H9 (cell line): ENCODE measurements at regions not wholly inside any gene's neighbourhood (a gene's known extent, or its start where the extent isn't known, plus 50 kb on each side); places are given as distances from the start of the nearest gene placed in this dataset.

ENCODE experiments used
- DNase-seq: peaks from one replicate; pipeline ENCODE4 v3.0.0-alpha.2; 2017
- H2AFZ ChIP-seq: one replicate; pipeline ENCODE4 v1.6.1; 2013; ENCODE audit warnings: mild to moderate bottlenecking, low read length, control low read depth, moderate library complexity
- H2AK5ac ChIP-seq: 2 replicates; pipeline ENCODE4 v1.6.1; 2013; ENCODE audit warnings: low read length, control low read depth, mixed read lengths; ENCODE audit not compliant: insufficient read length
- H2BK120ac ChIP-seq: one replicate; pipeline ENCODE4 v1.6.1; 2013; ENCODE audit warnings: low read depth, mild to moderate bottlenecking, low read length, control low read depth, inconsistent platforms; ENCODE audit not compliant: poor library complexity, severe bottlenecking
- H2BK12ac ChIP-seq: 2 replicates; pipeline ENCODE4 v1.6.1; 2013; ENCODE audit warnings: low read length, control low read depth, mixed read lengths, low read depth; ENCODE audit not compliant: insufficient read length
- H2BK15ac ChIP-seq: 2 replicates; pipeline ENCODE4 v1.6.1; 2013; ENCODE audit warnings: low read depth, low read length, control low read depth
- H2BK20ac ChIP-seq: one replicate; pipeline ENCODE4 v1.6.1; 2013; ENCODE audit warnings: low read depth, mild to moderate bottlenecking, low read length, control low read depth, inconsistent platforms; ENCODE audit not compliant: poor library complexity, severe bottlenecking
- H2BK5ac ChIP-seq: 2 replicates; pipeline ENCODE4 v1.6.1; 2013; ENCODE audit warnings: low read length, control low read depth, mixed read lengths; ENCODE audit not compliant: insufficient read length
- H3K14ac ChIP-seq: 2 replicates; pipeline ENCODE4 v1.6.1; 2013; ENCODE audit warnings: low read length, control low read depth; ENCODE audit not compliant: insufficient read depth
- H3K18ac ChIP-seq: 2 replicates; pipeline ENCODE4 v1.6.1; 2013; ENCODE audit warnings: low read depth, mild to moderate bottlenecking, mixed read lengths, low read length, control low read depth; ENCODE audit not compliant: insufficient read length
- H3K23ac ChIP-seq: 2 replicates; pipeline ENCODE4 v1.6.1; 2013; ENCODE audit warnings: low read length, control low read depth, mixed read lengths, low read depth; ENCODE audit not compliant: insufficient read length
- H3K23me2 ChIP-seq: 2 replicates; pipeline ENCODE4 v1.6.1; 2013; ENCODE audit warnings: low read depth, mild to moderate bottlenecking, mixed read lengths, low read length, control low read depth; ENCODE audit not compliant: insufficient read length, poor library complexity, severe bottlenecking
- H3K27ac ChIP-seq: 2 replicates; pipeline ENCODE4 v1.5.1; 2013; ENCODE audit warnings: low read length, control low read depth, mixed read lengths, low read depth; ENCODE audit not compliant: insufficient read length
- H3K27me3 ChIP-seq: 2 replicates; pipeline ENCODE4 v1.6.1; 2013; ENCODE audit warnings: low read length, control low read depth, inconsistent platforms; ENCODE audit not compliant: insufficient read depth
- H3K4ac ChIP-seq: 2 replicates; pipeline ENCODE4 v1.6.1; 2013; ENCODE audit warnings: low read depth, mild to moderate bottlenecking, control low read depth, inconsistent platforms, low read length, moderate library complexity
- H3K4me1 ChIP-seq: 2 replicates; pipeline ENCODE4 v1.6.1; 2013; ENCODE audit warnings: low read length, control low read depth, inconsistent platforms; ENCODE audit not compliant: insufficient read depth
- H3K4me2 ChIP-seq: 2 replicates; pipeline ENCODE4 v1.6.1; 2013; ENCODE audit warnings: low read length, control low read depth, mixed read lengths; ENCODE audit not compliant: insufficient read length, insufficient read depth
- H3K56ac ChIP-seq: 2 replicates; pipeline ENCODE4 v1.6.1; 2013; ENCODE audit warnings: low read depth, mild to moderate bottlenecking, mixed read lengths, low read length, control low read depth; ENCODE audit not compliant: insufficient read length
- H3K79me1 ChIP-seq: 2 replicates; pipeline ENCODE4 v1.6.1; 2013; ENCODE audit warnings: low read depth, mild to moderate bottlenecking, moderate library complexity, low read length, control low read depth, inconsistent platforms; ENCODE audit not compliant: insufficient read depth, poor library complexity, severe bottlenecking
- H3K79me2 ChIP-seq: 2 replicates; pipeline ENCODE4 v1.6.1; 2013; ENCODE audit warnings: low read length, control low read depth, inconsistent platforms; ENCODE audit not compliant: insufficient read depth
- H3K9ac ChIP-seq: 2 replicates; pipeline ENCODE4 v1.6.1; 2013; ENCODE audit warnings: low read length, control low read depth, mixed read lengths; ENCODE audit not compliant: insufficient read length; ENCODE audit errors: extremely low read depth
- H3K9me3 ChIP-seq: one replicate; pipeline ENCODE4 v1.6.1; 2013; ENCODE audit warnings: low read depth, low read length, inconsistent platforms; ENCODE audit not compliant: control insufficient read depth
- H3T11ph ChIP-seq: one replicate; pipeline ENCODE4 v1.6.1; 2013; ENCODE audit warnings: mild to moderate bottlenecking, low read length, control low read depth, inconsistent platforms
- H4K20me1 ChIP-seq: one replicate; pipeline ENCODE4 v1.6.1; 2013; ENCODE audit not compliant: control insufficient read depth, insufficient read length, insufficient read depth
- H4K5ac ChIP-seq: 2 replicates; pipeline ENCODE4 v1.6.1; 2013; ENCODE audit warnings: low read depth, mild to moderate bottlenecking, mixed read lengths, low read length, control low read depth; ENCODE audit not compliant: insufficient read length
- H4K8ac ChIP-seq: replicated peaks from 2 replicates; pipeline ENCODE4 v1.6.1; 2013; ENCODE audit warnings: low read length, control low read depth, mixed read lengths, low read depth; ENCODE audit not compliant: insufficient read length
- H4K91ac ChIP-seq: 2 replicates; pipeline ENCODE4 v1.6.1; 2013; ENCODE audit warnings: low read depth, mild to moderate bottlenecking, moderate library complexity, mixed read lengths, low read length, control low read depth; ENCODE audit not compliant: insufficient read length
- H3K27ac Mint-ChIP-seq, 3 experiments: 2 replicates in 2 of 3; 3 replicates in 1 of 3; pipeline ENCODE4 v1.8.0; 2020 to 2021; ENCODE audit warnings: mixed read lengths in 3 of 3, mild to moderate bottlenecking in 1 of 3, moderate library complexity in 1 of 3
- H3K27me3 Mint-ChIP-seq: 2 replicates; pipeline ENCODE4 v1.8.0; 2021; ENCODE audit warnings: low read depth, mild to moderate bottlenecking, moderate library complexity, mixed read lengths
- H3K36me3 Mint-ChIP-seq, 3 experiments: 2 replicates in 2 of 3; 3 replicates in 1 of 3; pipeline ENCODE4 v1.8.0; 2020 to 2021; ENCODE audit warnings: low read depth in 3 of 3, mixed read lengths in 3 of 3; ENCODE audit not compliant: insufficient read depth in 1 of 3
- H3K4me1 Mint-ChIP-seq, 2 experiments: 2 replicates each; pipeline ENCODE4 v1.8.0; 2020; ENCODE audit warnings: mixed read lengths in 2 of 2
- H3K4me3 Mint-ChIP-seq, 2 experiments: 2 replicates in 1 of 2; 3 replicates in 1 of 2; pipeline ENCODE4 v1.8.0; 2020 to 2021; ENCODE audit warnings: mild to moderate bottlenecking in 2 of 2, mixed read lengths in 2 of 2, moderate library complexity in 1 of 2
- H3K9me3 Mint-ChIP-seq, 2 experiments: 2 replicates in 1 of 2; 3 replicates in 1 of 2; pipeline ENCODE4 v1.8.0; 2020; ENCODE audit warnings: mild to moderate bottlenecking in 2 of 2, mixed read lengths in 2 of 2, moderate library complexity in 1 of 2
- CTCF ChIP-seq: fragments of 200-600 bp; sonication (generic); conservative IDR thresholded peaks from 3 replicates; pipeline ENCODE4 v1.8.0; 2021; ENCODE audit warnings: antibody characterized with exemption, mild to moderate bottlenecking
- WGBS: extraction: QIAGEN DNeasy Blood & Tissue Kit; methylation state at CpG from one replicate; pipeline ENCODE4 v1.1.7; 2013; ENCODE audit warnings: missing lambda C conversion rate, low lambda C conversion rate, mixed read lengths; ENCODE audit not compliant: insufficient read length; ENCODE audit errors: extremely low coverage; 5-methylcytosine and 5-hydroxymethylcytosine counted together

GRCh38 chrX:9327747-9328145 is 137.1 kb upstream of the TBL1X start:
- no peak overlapping the region for H3K9ac ChIP-seq
- H3K23ac ChIP-seq, result no peak overlapping the region
- H3K4ac ChIP-seq, result no peak overlapping the region
- H3K9me3 ChIP-seq, result no peaks in the 10 kb centered on the region
- no peaks in the 10 kb centered on the region for H3K27me3 ChIP-seq
- no peak overlapping the region for H3K56ac ChIP-seq
- H4K8ac ChIP-seq, result no peak overlapping the region
- H3K79me2 ChIP-seq, result no peaks in the 10 kb centered on the region
- no peak overlapping the region for H3K27ac Mint-ChIP-seq
- H2BK20ac ChIP-seq, result no peak overlapping the region
- peaks cover 0 to 4% of the 10 kb centered on the region in 2 experiments; a peak in 1 of 4 replicates for H3K4me1 Mint-ChIP-seq
- no peak overlapping the region for H3K27ac ChIP-seq
- no peak overlapping the region for H3K4me2 ChIP-seq
- no peaks in the 10 kb centered on the region for H4K20me1 ChIP-seq
- no peaks in the 10 kb centered on the region for H3K79me1 ChIP-seq
- no peaks in the 10 kb centered on the region for H3K4me1 ChIP-seq
- no peak overlapping the region for H2AK5ac ChIP-seq
- H2AFZ ChIP-seq, result no peak overlapping the region
- H4K5ac ChIP-seq, result no peak overlapping the region
- H2BK15ac ChIP-seq, result no peak overlapping the region
- H3K18ac ChIP-seq, result no peak overlapping the region
- no peak overlapping the region for H3T11ph ChIP-seq
- H3K14ac ChIP-seq, result no peak overlapping the region
- H2BK120ac ChIP-seq, result no peak overlapping the region
- TF ChIP-seq CTCF, result no peak
- no peaks in the 10 kb centered on the region for H3K36me3 Mint-ChIP-seq
- no CpG with 5 or more reads among the region's 5 CpGs for WGBS
- H4K91ac ChIP-seq, result no peak overlapping the region
- H3K9me3 Mint-ChIP-seq, result peaks cover 2 to 55% of the 10 kb centered on the region in 2 experiments; a peak in 4 of 5 replicates
- no peak overlapping the region for H2BK12ac ChIP-seq
- no peak for DNase-seq
- H3K27me3 Mint-ChIP-seq, result no peaks in the 10 kb centered on the region
- no peaks in the 10 kb centered on the region for H3K23me2 ChIP-seq
- H3K4me3 Mint-ChIP-seq, result no peak overlapping the region
- no peak overlapping the region for H2BK5ac ChIP-seq
